HG03095 (cell line): ENCODE measurements at regions not wholly inside any gene's neighbourhood (a gene's known extent, or its start where the extent isn't known, plus 50 kb on each side); places are given as distances from the start of the nearest gene placed in this dataset.

Experiments used
- ATAC-seq: cut with Tn5 transposase; IDR thresholded peaks from one replicate; pipeline ENCODE4 v1.9.1; 2021; ENCODE audit warnings: moderate library complexity; ENCODE audit not compliant: unreplicated experiment

DNA sequence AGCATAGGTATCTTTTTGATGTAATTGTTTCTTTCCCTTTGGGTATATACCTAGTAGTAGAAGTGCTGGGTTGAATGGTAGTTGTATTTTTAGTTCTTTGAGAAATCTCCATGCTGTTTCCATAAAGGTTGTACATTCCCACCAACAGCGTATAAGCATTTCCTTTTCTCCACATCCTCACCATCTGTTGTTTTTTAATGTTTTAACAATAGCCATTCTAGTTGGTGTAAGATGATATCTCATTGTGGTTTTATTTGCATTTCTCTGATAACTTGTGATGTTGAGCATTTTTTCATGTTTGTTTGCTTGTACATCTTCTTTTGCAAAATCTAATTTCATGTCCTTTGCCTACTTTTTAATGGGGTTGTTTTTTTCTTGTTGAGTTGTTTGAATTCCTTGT lies 80.0 kb upstream of the TMC3 start:
- ATAC-seq = no peak

DNA sequence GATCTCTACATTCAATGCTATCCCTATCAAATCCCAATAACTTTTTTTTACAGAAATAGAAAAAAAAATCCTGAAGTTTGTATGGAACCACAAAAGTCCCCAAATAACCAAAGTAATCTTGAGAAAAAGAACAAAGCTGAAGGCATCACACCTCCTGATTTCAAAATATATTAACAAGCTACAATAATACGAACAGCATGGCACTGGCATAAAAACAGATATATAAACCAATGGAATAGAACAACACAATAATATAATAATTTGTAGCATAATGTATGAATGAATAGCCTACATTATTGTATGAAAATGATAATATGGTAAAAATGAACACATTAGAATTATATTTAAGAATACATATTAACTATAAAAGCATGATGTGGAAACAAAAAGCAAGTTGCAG lies 76.7 kb upstream of the TMC3 start:
- no peak for ATAC-seq

DNA sequence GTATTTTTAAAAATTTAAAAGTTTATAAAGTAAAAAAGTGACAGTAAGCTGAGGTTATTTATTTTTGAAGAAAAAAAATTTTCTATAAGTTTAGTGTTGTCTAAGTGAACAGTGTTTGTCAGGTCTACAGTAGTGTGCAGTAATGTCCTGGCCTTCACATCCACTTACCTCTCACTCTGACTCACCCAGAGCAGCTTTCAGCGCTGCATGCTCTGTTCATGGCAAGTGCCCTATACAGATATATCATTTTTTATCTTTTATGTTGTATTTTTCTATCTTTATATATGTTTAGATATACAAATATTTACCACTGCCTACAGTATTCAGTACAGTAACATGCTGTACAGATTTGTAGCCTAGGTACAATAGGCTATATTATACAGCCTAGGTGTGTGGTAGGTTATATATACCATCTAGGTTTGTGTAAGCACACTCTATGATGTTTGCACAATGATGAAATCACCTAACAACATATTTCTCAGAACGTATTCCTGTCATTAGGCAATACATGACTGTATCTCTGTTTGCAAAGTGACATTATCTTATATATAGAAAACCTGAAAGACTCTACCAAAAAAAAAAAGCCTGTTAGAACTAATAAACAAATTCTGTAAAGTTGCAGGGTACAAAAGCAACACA lies 75.9 kb upstream of the TMC3 start:
- ATAC-seq = no peak

DNA sequence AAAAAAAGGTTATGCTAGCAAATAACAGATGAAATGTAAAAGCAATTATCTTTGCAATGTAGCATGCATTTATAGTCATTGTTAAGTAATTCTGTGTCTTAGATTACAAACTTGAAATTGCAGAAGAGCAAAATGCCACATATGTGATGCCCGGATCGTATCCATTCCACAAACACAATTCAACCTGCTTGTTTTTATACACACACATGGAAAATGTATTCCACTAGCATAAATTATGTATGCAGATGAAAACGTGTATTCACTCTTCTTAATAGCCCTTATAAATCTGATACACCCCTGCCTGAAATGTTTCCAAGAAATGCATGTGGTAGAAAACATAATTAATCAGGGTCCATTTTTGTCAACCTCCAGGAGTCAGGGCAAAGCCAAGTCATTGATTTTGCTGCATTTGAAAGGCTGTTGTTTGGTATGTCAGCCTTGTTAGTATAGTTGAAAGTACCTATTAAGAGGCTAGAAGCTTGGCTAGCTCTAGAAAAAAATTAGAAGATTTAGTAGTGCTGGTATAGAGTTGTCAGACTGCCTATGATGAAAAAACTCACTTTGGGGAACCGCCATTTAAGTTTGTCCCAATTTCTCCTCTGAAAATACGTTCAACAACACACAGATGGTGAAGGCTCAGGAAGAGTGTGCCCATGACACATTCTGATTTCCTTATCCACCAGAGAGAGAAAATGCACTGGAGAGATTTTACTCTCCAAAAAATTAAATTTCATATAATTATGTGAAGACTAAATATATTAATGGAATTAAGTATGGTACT lies 69.2 kb upstream of the TMC3 start:
- no peak for ATAC-seq

DNA sequence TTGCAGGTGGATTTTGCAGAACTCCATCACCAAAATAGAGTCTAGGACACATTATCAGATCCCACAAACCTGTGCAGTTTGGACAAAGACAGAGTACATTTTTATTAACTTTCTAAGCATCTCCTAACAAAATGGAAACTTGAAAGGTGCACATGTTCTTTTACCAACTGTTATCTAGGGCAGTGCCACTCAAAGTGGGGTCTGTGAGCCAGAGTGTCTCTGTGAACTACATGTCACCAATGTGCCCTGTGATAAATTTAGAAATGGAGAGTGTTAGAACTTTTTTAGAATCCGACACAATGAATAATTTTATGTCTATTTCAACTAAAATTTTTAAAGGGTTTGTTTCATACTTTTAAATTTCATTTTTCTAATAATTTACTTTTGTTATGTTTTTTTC lies 68.4 kb upstream of the TMC3 start:
- ATAC-seq = no peak

DNA sequence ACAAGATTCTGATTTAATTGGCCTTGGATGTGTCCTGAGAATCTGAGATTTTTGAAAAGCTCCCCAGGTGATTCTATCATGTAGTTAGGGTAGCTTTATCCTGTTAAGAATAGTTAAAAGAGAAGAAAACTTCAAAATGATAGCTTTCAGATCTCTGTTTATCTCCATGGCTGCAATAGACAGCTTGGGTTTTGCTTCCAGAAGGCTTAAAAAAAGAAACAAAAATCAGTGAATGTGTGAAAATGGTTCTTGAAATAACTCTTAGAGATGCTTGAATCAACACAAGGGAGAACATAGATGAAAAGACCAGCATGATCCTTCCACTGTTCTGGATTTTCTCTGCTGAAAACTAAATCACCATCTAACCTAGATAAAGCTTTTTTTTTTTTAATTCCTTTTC lies 60.8 kb upstream of the TMC3 start:
- no peak for ATAC-seq

DNA sequence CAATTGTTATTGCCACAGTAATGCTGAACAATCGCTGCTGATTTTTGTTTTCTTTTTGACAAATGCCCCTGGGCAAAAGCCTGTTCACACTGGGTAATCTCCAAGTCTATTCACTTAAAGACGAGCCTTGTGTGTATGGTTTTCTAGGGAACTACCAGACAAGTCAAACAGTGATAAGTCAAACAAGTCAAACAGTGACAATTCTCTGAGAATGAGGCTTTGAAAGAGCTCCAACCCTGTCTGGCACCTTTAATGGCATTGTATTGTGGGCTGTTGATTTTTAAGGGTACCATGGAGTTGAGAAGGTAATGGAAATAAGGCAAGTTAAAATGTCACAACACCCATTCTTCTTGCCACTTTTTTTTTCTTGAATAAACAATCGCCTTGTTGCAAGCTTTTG lies 59.4 kb upstream of the TMC3 start:
- no peak for ATAC-seq

DNA sequence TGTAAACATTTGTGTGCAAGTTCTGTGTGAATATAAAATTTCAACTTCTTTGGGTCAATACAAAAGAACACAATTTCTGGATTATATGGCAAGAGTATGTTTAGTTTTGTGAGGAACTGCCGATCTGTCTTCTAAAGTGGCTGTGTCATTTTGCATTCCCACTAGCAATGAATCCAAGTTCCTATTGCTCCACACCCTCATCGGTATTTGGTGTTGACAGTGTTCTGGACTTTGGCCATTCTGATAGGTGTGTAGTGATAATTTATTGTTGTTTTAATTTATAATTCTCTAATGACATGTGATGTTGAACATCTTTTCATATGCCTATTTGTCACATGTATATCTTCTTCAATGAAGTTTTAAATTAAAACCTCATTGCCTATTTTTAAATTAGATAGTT lies 58.2 kb upstream of the TMC3 start:
- ATAC-seq = no peak

DNA sequence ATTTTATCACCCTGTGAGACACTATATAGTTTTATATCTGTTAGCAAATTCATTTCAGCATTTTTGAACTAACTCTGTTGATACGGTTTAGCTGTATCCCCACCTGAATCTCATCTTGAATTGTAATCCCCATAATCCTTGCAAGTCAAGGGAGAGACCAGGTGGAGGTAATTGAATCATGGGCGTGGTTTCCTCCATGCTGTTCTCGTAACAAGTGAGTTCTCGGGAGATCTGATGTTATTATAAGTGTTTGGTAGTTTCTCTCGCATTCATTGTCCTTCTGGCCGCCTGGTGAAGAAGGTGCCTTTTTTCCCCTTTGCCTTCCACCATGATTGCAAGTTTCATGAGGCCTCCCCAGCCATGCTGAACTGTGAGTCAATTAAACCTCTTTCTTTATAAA lies 53.2 kb upstream of the TMC3 start:
- ATAC-seq = no peak

DNA sequence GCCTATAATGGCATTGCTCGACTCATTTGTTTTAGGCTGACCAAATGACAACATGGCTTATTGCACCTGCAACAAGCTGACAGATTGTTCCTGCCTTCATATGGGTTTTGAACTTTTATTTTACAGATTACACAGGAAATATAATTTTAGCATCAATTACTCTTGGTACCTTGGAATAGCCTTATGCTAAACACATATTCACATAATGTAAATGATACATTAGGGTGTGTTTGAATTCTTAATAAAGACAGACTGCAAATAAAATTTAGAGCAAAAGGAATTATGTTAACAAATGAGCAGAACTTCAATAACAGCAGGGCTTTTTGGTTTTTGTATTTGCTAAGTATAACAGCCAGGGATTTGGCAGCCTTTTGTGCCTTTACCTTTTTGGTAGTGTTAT lies 51.9 kb upstream of the TMC3 start:
- no peak for ATAC-seq
